Adipocyte (in vitro differentiated cells): ENCODE measurements at regions not wholly inside any gene's neighbourhood (a gene's known extent, or its start where the extent isn't known, plus 50 kb on each side); places are given as distances from the start of the nearest gene placed in this dataset.

Experiments
- DNase-seq: peaks from one replicate; pipeline ENCODE4 v3.0.0-alpha.2; 2015; ENCODE audit warnings: low read depth
- H3K27me3 ChIP-seq: replicated peaks from 2 replicates; pipeline ENCODE4 v1.7.0; 2013; ENCODE audit warnings: mild to moderate bottlenecking, low read length, moderate library complexity; ENCODE audit not compliant: control insufficient read depth, insufficient read depth
- H3K36me3 ChIP-seq: 2 replicates; pipeline ENCODE4 v1.7.0; 2013; ENCODE audit warnings: low read length, mild to moderate bottlenecking, moderate library complexity; ENCODE audit not compliant: control insufficient read depth, insufficient read depth, severe bottlenecking
- H3K4me1 ChIP-seq: 2 replicates; pipeline ENCODE4 v1.7.0; 2013; ENCODE audit warnings: mild to moderate bottlenecking, low read length, moderate library complexity; ENCODE audit not compliant: control insufficient read depth, insufficient read depth
- H3K4me3 ChIP-seq: 2 replicates; pipeline ENCODE4 v1.7.0; 2013; ENCODE audit warnings: mild to moderate bottlenecking, low read length, moderate library complexity
- H3K9ac ChIP-seq: 2 replicates; pipeline ENCODE4 v1.7.0; 2013; ENCODE audit warnings: mild to moderate bottlenecking, low read length, moderate library complexity
- H3K9me3 ChIP-seq: 2 replicates; pipeline ENCODE4 v1.7.0; 2013; ENCODE audit warnings: mild to moderate bottlenecking, low read length, moderate library complexity; ENCODE audit not compliant: control insufficient read depth

DNA sequence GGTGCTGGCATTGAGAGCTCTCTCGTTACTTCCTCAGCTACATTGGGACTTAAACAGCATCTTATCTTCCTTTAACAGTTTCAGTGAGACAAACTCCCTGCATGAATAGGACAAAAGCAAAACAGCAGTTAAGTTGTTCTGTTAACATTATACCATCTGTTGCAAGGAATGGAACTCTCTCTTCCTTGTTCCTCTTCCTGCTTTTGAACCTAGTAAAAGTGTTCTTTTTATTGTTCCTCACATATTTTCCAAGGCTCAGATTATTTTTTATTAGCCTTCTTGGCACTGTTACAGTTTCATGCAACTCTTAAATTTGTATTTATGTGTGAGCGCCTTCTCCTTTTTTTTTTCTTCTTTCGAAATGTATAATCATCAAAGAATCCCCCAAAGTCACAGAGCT is 202.6 kb upstream of the UFM1 start:
- H3K9me3 ChIP-seq, result no peaks in the 10 kb centered on the region
- peak; percentile 20 for DNase-seq
- no peak overlapping the region for H3K9ac ChIP-seq
- no peaks in the 10 kb centered on the region for H3K27me3 ChIP-seq
- H3K4me3 ChIP-seq, result no peak overlapping the region
- no peaks in the 10 kb centered on the region for H3K36me3 ChIP-seq
- H3K4me1 ChIP-seq, result no peaks in the 10 kb centered on the region

DNA sequence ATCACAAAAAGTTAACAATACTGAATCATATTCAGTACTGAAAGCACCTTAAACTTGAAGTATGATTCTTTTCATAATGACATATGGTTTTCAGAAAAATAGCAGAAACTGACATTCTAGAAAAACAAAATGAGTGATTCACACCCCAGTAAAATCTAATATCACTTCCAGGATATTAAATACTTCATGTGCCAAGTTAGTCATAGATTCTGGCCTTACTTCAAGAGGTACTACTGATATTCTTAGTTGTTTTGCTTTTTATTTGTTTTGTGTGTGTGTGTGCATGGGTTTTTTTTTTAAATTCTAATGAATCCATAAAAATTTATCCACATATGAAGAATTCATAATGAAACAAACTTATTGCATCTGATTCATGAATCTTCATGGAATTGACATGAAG is 207.9 kb upstream of the UFM1 start:
- Histone ChIP-seq H3K36me3 (no peaks in the 10 kb centered on the region), H3K9ac (no peak overlapping the region), H3K27me3 (no peaks in the 10 kb centered on the region), H3K4me3 (no peak overlapping the region), H3K9me3 (no peaks in the 10 kb centered on the region), H3K4me1 (peaks cover 5% of the 10 kb centered on the region)
- DNase-seq, result peak; percentile 2

DNA sequence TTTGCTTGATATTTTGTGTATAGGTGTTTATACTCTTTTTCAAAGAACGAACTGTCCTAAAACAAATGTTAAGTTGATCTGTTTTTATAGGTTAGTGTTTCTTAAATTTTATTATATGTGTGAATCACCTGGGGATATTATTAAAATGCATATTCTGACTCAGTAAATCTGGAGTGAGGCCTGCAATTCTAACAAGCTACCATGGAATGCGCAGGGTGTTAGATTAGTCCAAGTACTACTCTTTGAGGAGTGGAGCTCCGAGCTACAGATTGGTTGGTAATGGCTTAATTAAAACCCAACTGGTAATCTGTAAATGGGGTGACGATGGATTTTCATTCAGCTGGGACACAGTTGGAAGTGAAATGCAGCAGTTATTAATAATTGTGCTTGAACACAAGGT is 214.1 kb upstream of the UFM1 start:
- H3K9ac ChIP-seq, result no peak overlapping the region
- no peak for DNase-seq
- peaks cover 8% of the 10 kb centered on the region for H3K9me3 ChIP-seq

DNA sequence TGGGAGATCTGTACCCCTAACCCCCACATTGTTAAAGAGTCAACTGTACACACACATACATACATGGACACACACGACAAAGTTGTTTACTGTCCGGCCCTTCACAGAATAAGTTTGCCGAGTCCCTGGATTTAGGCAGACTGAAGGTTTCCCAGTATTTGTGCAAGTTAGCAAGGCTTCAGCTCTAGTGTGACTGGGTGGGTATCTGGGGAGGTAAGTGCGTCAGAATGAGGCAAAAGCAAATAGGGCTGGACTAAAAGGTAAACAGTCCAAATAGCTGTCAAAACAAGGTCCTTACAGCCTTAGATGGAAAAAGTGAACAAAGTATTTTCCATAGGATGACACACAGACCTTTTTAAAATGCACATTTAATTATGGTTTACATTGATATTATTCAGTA is 228.4 kb upstream of the UFM1 start:
- DNase-seq, result no peak
- no peaks in the 10 kb centered on the region for H3K27me3 ChIP-seq
- no peak overlapping the region for H3K9ac ChIP-seq
- no peaks in the 10 kb centered on the region for H3K4me1 ChIP-seq
- H3K9me3 ChIP-seq, result no peaks in the 10 kb centered on the region
- H3K36me3 ChIP-seq, result no peaks in the 10 kb centered on the region
- H3K4me3 ChIP-seq, result no peak overlapping the region

More for the DNA sequence above, 214.1 kb upstream of the UFM1 start:
- no peaks in the 10 kb centered on the region for H3K36me3 ChIP-seq
- no peaks in the 10 kb centered on the region for H3K27me3 ChIP-seq
- H3K4me3 ChIP-seq, result no peak overlapping the region
- no peaks in the 10 kb centered on the region for H3K4me1 ChIP-seq

DNA sequence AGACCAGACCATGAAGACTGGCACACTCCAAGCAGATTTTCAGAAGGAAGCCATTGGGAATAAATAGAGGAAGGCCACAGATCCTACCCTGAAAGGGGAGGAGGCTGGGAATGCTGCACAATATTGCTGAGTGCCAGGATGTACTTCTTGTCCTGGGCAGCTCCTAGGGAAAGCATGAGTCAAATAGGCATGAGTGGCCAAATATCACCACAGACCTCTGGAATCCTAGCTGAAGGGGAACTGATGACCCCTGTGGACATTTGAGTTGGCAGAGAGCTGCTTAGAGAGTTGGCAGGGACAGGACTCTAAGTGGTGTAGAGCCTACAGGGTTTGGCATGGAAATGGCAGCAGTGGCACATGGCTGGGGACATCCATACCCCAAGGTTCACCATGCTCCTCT is 234.3 kb upstream of the TRPC4 start:
- no peaks in the 10 kb centered on the region for H3K9me3 ChIP-seq
- H3K4me1 ChIP-seq, result no peaks in the 10 kb centered on the region
- DNase-seq, result no peak
- H3K36me3 ChIP-seq, result no peaks in the 10 kb centered on the region
- H3K4me3 ChIP-seq, result no peak overlapping the region
- H3K9ac ChIP-seq, result no peak overlapping the region
- H3K27me3 ChIP-seq, result no peaks in the 10 kb centered on the region

DNA sequence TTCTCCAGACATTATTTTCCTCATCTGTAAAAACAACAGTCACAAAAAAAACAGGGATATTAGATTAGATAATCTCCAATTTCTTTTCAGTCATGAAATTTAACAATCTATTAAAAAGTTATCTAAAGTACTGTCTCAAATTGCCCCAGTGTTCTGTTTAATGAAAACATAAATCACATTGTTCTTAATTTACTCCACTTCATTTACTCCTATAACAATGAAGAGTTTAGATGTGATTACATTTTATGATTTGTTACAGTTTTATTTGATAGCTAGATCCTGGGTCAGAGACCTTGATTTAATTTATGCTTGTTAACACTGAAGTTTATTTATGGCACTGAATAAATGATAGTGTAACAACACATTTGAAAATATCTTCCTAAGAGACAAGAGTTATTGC is 230.2 kb upstream of the TRPC4 start:
- H3K27me3 ChIP-seq, result no peaks in the 10 kb centered on the region
- H3K9ac ChIP-seq, result no peak overlapping the region
- H3K9me3 ChIP-seq, result no peaks in the 10 kb centered on the region
- no peak for DNase-seq
- no peak overlapping the region for H3K4me3 ChIP-seq
- H3K36me3 ChIP-seq, result no peaks in the 10 kb centered on the region
- H3K4me1 ChIP-seq, result no peaks in the 10 kb centered on the region

DNA sequence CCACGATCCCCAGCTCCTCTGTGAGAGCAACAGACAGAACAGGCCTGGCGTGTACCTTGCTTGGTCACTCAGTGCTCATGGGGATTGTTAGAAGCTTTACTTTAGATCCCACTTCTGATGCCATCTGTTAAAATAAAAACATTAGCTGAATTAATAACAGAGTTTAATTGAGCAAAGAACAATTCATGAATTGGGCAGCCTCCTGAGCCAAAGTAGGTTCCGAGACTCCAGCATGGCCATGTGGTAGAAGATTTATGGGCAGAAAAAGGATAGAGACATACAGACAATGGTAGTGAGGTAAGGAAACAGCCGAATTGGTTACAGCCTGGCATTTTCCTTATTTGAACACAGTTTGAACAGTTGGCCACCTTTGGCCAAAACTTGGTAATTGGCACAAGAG is 223.9 kb upstream of the TRPC4 start:
- Histone ChIP-seq H3K9ac (no peak overlapping the region), H3K4me1 (no peaks in the 10 kb centered on the region), H3K4me3 (no peak overlapping the region), H3K36me3 (no peaks in the 10 kb centered on the region), H3K9me3 (no peaks in the 10 kb centered on the region), H3K27me3 (no peaks in the 10 kb centered on the region)
- DNase-seq, result no peak

DNA sequence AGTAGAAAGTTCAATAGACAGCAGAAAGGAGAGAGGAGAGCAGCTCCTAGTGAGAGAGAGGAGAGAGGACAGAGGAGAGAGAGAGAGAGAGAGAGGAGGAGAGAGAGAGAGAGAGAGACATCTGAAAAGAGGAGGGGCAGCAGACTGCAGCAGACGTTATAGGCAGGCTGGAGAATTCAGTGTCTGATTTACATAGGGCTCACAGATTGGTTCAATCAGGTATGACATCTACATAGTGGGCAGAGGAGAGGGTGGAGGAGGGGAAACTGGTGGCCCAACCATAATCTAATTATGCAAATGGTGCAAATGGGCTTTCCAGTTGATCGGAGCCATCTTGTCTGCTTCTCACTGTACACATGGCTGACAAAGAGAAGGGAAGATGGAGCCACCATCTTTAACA is 221.3 kb upstream of the TRPC4 start:
- no peak overlapping the region for H3K9ac ChIP-seq
- no peak overlapping the region for H3K4me3 ChIP-seq
- no peaks in the 10 kb centered on the region for H3K36me3 ChIP-seq
- H3K27me3 ChIP-seq, result no peaks in the 10 kb centered on the region
- no peaks in the 10 kb centered on the region for H3K4me1 ChIP-seq
- no peak for DNase-seq
- peaks cover 9% of the 10 kb centered on the region for H3K9me3 ChIP-seq

DNA sequence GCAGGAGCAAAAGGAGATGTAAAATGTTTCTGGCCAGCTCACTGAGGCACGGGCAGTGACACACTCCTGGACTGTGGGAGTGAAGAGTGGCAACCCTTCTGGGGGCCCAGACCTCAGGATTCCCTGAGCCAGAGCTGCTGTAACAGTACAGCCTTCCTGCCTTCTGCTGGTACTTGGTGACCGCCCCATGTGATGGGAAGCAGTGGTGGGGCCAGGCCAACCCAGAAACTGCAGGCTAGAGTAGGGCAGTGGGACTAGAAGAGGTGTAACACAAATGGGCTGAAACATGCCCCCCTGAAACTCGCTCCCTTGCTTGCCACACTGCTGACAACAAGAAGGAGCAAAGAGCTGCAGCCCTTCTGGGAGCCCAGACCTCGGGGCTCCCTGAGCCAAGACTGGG is 217.1 kb upstream of the TRPC4 start:
- H3K36me3 ChIP-seq, result no peaks in the 10 kb centered on the region
- DNase-seq, result no peak
- H3K4me1 ChIP-seq, result no peaks in the 10 kb centered on the region
- H3K4me3 ChIP-seq, result no peak overlapping the region
- no peak overlapping the region for H3K9ac ChIP-seq
- H3K9me3 ChIP-seq, result peaks cover 16% of the 10 kb centered on the region
- H3K27me3 ChIP-seq, result no peaks in the 10 kb centered on the region

DNA sequence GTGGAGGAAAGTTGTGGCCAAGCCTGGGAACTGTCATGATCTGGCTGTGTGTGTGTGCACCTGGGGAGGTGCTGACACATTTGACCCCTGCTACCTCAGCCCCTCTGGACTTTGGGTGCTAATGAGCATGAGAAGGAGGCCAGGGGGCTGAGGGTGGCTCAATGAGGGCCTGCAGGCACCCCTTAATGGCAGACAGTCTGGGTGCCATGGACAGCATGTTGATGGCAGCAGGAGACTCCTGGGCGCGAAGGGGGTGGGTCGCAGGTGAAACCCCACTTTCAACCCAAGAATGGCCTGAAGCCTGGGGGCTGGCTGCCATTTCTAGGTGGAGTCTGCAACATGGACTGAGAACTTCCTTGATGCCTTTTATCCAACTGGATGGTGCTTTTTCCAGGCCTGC is 216.4 kb upstream of the TRPC4 start:
- DNase-seq, result no peak
- Histone ChIP-seq H3K9ac (no peak overlapping the region), H3K9me3 (peaks cover 16% of the 10 kb centered on the region), H3K27me3 (no peaks in the 10 kb centered on the region), H3K36me3 (no peaks in the 10 kb centered on the region), H3K4me3 (no peak overlapping the region), H3K4me1 (no peaks in the 10 kb centered on the region)

DNA sequence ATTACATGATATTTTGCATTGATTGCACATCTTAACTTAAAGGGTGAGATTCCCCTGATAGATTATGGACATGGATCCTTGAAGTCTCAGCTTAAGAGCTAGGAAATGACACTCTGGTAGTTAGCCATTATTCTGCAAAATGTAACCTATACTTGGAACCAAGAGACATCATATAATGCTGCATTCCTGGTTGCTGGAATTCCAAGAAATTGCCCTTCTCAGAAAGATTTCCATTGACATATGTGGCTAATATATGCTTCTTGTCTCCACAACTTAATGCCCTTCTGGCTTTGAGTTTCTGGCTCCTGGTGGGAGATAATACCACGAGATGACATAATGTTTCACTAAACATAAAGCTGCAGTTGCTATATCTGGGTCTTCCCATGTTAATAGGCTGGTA is 204.4 kb upstream of the TRPC4 start:
- Histone ChIP-seq H3K9me3 (peaks cover 8% of the 10 kb centered on the region), H3K4me1 (no peaks in the 10 kb centered on the region), H3K4me3 (no peak overlapping the region), H3K36me3 (no peaks in the 10 kb centered on the region), H3K27me3 (no peaks in the 10 kb centered on the region), H3K9ac (no peak overlapping the region)
- DNase-seq, result no peak

DNA sequence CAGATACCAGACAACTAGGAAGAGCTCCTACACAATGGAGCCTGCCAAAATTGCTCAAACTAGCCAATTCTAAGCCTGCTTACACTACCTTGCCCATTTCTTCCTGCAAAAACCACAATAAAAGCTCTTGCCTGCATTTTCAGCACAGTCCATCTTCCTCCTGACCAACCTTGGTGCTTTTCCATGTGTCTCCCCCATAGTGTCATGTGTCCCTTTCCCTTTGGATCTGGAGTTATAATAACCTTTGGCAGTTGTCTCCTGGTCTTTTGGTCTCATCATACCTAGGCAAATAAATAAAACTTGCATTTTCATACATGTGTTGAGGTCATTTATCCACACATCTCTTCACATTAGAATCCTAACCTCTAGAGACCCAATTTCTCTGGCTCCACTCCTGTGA is 203.1 kb upstream of the TRPC4 start:
- no peak overlapping the region for H3K9ac ChIP-seq
- peaks cover under 1% of the 10 kb centered on the region for H3K9me3 ChIP-seq
- no peaks in the 10 kb centered on the region for H3K27me3 ChIP-seq
- DNase-seq, result no peak
- H3K36me3 ChIP-seq, result no peaks in the 10 kb centered on the region
- no peaks in the 10 kb centered on the region for H3K4me1 ChIP-seq
- no peak overlapping the region for H3K4me3 ChIP-seq
